OCI-LY7 (cell line): ENCODE measurements at regions not wholly inside any gene's neighbourhood (a gene's known extent, or its start where the extent isn't known, plus 50 kb on each side); places are given as distances from the start of the nearest gene placed in this dataset.

ENCODE experiments used
- EZH2phosphoT487 ChIP-seq: fragments of 200-600 bp; sonication (generic); IDR thresholded peaks from 2 replicates; pipeline ENCODE4 v1.6.1; 2018; ENCODE audit warnings: low read depth, borderline replicate concordance, mild to moderate bottlenecking, mixed run types, antibody characterized with exemption, low read length, moderate library complexity, mixed read lengths
- TF ChIP-seq, protein P1 (sequence below): fragments of 200-600 bp; sonication (generic); conservative IDR thresholded peaks from 2 replicates; pipeline ENCODE4 v1.5.1; 2014; ENCODE audit warnings: mild to moderate bottlenecking, antibody characterized with exemption, low read length, moderate library complexity, mixed read lengths

- TF ChIP-seq, protein P1, sequence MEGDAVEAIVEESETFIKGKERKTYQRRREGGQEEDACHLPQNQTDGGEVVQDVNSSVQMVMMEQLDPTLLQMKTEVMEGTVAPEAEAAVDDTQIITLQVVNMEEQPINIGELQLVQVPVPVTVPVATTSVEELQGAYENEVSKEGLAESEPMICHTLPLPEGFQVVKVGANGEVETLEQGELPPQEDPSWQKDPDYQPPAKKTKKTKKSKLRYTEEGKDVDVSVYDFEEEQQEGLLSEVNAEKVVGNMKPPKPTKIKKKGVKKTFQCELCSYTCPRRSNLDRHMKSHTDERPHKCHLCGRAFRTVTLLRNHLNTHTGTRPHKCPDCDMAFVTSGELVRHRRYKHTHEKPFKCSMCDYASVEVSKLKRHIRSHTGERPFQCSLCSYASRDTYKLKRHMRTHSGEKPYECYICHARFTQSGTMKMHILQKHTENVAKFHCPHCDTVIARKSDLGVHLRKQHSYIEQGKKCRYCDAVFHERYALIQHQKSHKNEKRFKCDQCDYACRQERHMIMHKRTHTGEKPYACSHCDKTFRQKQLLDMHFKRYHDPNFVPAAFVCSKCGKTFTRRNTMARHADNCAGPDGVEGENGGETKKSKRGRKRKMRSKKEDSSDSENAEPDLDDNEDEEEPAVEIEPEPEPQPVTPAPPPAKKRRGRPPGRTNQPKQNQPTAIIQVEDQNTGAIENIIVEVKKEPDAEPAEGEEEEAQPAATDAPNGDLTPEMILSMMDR = no peak
- TF ChIP-seq EZH2phosphoT487 = no peak
These were observed 262.8 kb downstream of the ZEB1 start for GRCh38 chr10:31581741-31582323.
